NOMO-1 treated with dmso at 0.1 percent for 144 hours (cell line): ENCODE measurements at regions not wholly inside any gene's neighbourhood (a gene's known extent, or its start where the extent isn't known, plus 50 kb on each side); places are given as distances from the start of the nearest gene placed in this dataset.
"Not testable (repeated sequence)": the region's sequence is repeated elsewhere in the genome, so short reads cannot be mapped to it uniquely, and the experiment has no call there.

Experiments
- DNase-seq: peaks from one replicate; lab custom pipeline; 2025; ENCODE audit not compliant: unreplicated experiment; lab: John Stamatoyannopoulos, UW

DNA sequence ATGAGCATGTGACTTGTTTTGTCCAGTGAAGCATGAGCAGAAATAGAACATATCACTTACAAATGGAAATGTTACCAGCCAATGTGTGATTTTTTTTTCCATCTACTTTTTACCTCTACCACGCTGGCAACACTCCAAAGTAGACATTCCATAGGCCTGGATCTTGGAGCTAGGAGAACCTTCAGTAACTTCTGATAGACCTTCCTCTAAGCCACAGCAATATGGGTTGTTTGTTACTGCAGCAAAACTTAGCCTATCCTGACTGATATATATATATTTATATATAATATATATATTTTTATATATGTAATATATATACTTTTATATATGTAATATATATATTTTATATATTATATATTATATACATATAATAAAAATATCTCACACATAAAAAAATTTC lies 284.4 kb upstream of the XYLT1 start:
- no peak for DNase-seq

- DNase-seq, result no peak
These were observed 282.7 kb upstream of the XYLT1 start for GRCh38 chr16:17753434-17753833.

GRCh38 chr16:17749706-17750105 lies 278.9 kb upstream of the XYLT1 start:
- DNase-seq, result no peak

GRCh38 chr16:17748044-17748719 lies 277.4 kb upstream of the XYLT1 start:
- DNase-seq, result no peak

GRCh38 chr16:17747081-17747756 lies 276.5 kb upstream of the XYLT1 start:
- DNase-seq, result no peak

- no peak for DNase-seq
These were observed 274.3 kb upstream of the XYLT1 start for GRCh38 chr16:17744921-17745572.

DNA sequence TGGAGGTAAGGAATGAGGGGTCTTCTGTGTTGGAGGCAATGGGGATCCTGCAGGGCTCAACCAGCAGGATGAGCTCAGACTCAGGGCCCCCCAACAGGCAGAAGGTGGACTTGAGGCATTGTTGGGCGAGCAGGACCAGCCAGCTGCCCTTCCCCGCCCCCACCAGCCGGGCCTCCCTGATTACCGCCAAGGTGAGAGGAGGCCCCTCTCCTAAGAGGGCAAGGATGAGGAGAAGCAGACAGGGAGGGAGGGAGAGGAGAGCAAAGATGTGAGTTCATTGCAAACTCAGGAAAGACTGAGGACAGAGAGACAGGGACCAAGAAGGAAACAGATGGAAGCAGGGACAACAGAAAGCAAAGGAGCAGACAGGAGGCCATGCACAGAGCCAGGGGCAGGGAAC lies 272.8 kb upstream of the XYLT1 start:
- DNase-seq, result no peak

DNA sequence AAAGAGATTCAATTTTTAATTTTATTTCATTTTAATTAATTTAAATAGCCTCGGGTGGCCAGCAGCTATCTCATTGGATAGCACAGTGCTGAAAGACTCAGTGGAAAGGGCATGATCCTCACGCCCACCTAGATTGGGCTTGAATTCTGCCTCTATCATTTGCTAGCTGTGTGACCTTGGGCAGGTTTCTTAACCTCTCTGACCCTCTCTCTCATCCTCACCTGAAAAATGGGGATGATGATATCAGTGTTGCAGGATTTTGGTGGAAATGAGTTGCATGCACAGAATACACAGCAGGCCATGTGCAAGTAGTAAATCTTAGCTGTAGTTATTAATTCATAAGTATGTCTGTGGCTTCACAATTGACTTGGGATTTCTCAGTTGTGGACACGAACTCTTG lies 272.4 kb upstream of the XYLT1 start:
- no peak for DNase-seq

- not testable (repeated sequence) for DNase-seq
These were observed 264.3 kb upstream of the XYLT1 start for GRCh38 chr16:17735099-17735498.

- no peak for DNase-seq
These were observed 259.1 kb upstream of the XYLT1 start for GRCh38 chr16:17729820-17730219.

GRCh38 chr16:17728196-17728595 lies 257.4 kb upstream of the XYLT1 start:
- DNase-seq, result no peak

GRCh38 chr16:17724242-17724898 lies 253.6 kb upstream of the XYLT1 start:
- DNase-seq, result no peak

GRCh38 chr16:17723531-17724134 lies 252.9 kb upstream of the XYLT1 start:
- no peak for DNase-seq

- no peak for DNase-seq
These were observed 247.7 kb upstream of the XYLT1 start for GRCh38 chr16:17718495-17718894.

- no peak for DNase-seq
These were observed 235.1 kb upstream of the XYLT1 start for GRCh38 chr16:17705847-17706246.

GRCh38 chr16:17696616-17697015 lies 225.9 kb upstream of the XYLT1 start:
- DNase-seq, result no peak

GRCh38 chr16:17692484-17692883 lies 221.7 kb upstream of the XYLT1 start:
- DNase-seq, result no peak

GRCh38 chr16:17691899-17692176 lies 221.1 kb upstream of the XYLT1 start:
- no peak for DNase-seq

GRCh38 chr16:17691106-17691898 lies 220.5 kb upstream of the XYLT1 start:
- DNase-seq, result no peak

GRCh38 chr16:17685447-17685846 lies 214.7 kb upstream of the XYLT1 start:
- no peak for DNase-seq

- no peak for DNase-seq
These were observed 212.5 kb upstream of the XYLT1 start for GRCh38 chr16:17683281-17683680.
